Mesothelial cell of epicardium (in vitro differentiated cells): ENCODE measurements at regions not wholly inside any gene's neighbourhood (a gene's known extent, or its start where the extent isn't known, plus 50 kb on each side); places are given as distances from the start of the nearest gene placed in this dataset.

Experiments used
- DNase-seq, 2 experiments: peaks; one replicate each; pipeline ENCODE4 v3.0.0; 2021; ENCODE audit warnings: low spot score in 2 of 2; ENCODE audit not compliant: unreplicated experiment in 2 of 2
- H3K27ac Mint-ChIP-seq: 2 replicates; pipeline ENCODE4 v1.8.0; 2021; ENCODE audit warnings: mixed read lengths
- H3K27me3 Mint-ChIP-seq: 2 replicates; pipeline ENCODE4 v1.8.0; 2021; ENCODE audit warnings: low read depth, mixed read lengths
- H3K36me3 Mint-ChIP-seq: 2 replicates; pipeline ENCODE4 v1.8.0; 2021; ENCODE audit warnings: mixed read lengths
- H3K4me1 Mint-ChIP-seq: 2 replicates; pipeline ENCODE4 v1.8.0; 2021; ENCODE audit warnings: mixed read lengths
- H3K4me3 Mint-ChIP-seq: 2 replicates; pipeline ENCODE4 v1.8.0; 2021; ENCODE audit warnings: mild to moderate bottlenecking, moderate library complexity, mixed read lengths
- H3K9me3 Mint-ChIP-seq: 2 replicates; pipeline ENCODE4 v1.8.0; 2021; ENCODE audit warnings: mixed read lengths
- TF ChIP-seq, protein P1 (sequence below): fragments of 200-600 bp; sonication (generic); IDR thresholded peaks from one replicate; pipeline ENCODE4 v1.5.0; 2021; ENCODE audit warnings: antibody characterized with exemption; ENCODE audit not compliant: unreplicated experiment

DNA sequence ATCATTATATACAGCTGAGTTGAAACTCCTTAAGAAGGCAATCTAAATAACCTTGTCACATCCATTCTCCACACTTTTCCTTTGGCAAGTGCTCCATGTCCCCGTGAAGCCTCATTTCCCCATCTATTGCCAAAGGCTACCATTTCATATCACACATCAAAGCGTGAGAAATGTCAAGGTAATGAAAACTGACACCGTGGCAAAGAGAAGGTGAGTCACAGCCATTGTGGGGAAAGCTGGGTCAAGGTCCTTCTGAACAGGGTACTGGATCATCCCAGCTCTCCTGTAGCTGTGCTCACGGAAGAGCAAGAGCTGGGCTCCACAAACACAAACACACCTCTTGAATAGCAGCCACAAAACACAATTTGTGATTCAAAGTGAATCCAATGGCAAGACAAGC, 58.2 kb upstream of the REG3G start:
- Mint-ChIP-seq H3K4me3 (no peak overlapping the region), H3K27ac (no peak overlapping the region), H3K9me3 (no peaks in the 10 kb centered on the region), H3K4me1 (peaks cover 5% of the 10 kb centered on the region), H3K36me3 (no peaks in the 10 kb centered on the region), H3K27me3 (no peaks in the 10 kb centered on the region)
- TF ChIP-seq, protein P1, sequence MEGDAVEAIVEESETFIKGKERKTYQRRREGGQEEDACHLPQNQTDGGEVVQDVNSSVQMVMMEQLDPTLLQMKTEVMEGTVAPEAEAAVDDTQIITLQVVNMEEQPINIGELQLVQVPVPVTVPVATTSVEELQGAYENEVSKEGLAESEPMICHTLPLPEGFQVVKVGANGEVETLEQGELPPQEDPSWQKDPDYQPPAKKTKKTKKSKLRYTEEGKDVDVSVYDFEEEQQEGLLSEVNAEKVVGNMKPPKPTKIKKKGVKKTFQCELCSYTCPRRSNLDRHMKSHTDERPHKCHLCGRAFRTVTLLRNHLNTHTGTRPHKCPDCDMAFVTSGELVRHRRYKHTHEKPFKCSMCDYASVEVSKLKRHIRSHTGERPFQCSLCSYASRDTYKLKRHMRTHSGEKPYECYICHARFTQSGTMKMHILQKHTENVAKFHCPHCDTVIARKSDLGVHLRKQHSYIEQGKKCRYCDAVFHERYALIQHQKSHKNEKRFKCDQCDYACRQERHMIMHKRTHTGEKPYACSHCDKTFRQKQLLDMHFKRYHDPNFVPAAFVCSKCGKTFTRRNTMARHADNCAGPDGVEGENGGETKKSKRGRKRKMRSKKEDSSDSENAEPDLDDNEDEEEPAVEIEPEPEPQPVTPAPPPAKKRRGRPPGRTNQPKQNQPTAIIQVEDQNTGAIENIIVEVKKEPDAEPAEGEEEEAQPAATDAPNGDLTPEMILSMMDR: no peak
- no peak for DNase-seq

DNA sequence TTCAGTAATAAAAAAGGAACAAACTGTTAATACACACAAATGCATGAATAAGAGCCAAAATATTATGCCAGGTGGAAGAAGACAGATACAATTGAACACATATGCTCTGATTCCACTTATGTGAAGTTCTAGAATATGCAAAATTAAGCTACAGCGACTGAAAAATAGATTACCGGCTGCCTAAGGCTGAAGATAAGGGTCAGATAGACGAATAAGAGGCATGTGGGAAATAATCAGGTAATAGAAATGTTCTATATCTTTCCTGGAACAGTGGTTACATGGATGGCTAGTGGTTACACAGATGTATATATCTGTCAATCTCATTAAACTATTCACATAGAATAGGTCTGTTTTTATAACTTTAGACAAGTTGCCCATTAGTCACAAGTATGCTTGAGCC, 51.9 kb upstream of the REG3G start:
- Mint-ChIP-seq H3K9me3 (peaks cover 10% of the 10 kb centered on the region), H3K27me3 (no peaks in the 10 kb centered on the region), H3K4me3 (no peak overlapping the region), H3K27ac (no peak overlapping the region), H3K4me1 (peaks cover 9% of the 10 kb centered on the region), H3K36me3 (no peaks in the 10 kb centered on the region)
- DNase-seq: no peak
- TF ChIP-seq, protein P1: no peak
